Neuronal stem cell (in vitro differentiated cells): ENCODE measurements at regions not wholly inside any gene's neighbourhood (a gene's known extent, or its start where the extent isn't known, plus 50 kb on each side); places are given as distances from the start of the nearest gene placed in this dataset.
A peak's percentile ranks its signal among the peaks of the same experiment; 100 is the strongest.

Source experiments
- DNase-seq: peaks from one replicate; pipeline ENCODE4 v3.0.0-alpha.2; 2013; ENCODE audit warnings: low spot score
- H2AFZ ChIP-seq: one replicate; pipeline ENCODE4 v1.6.1; 2013; ENCODE audit warnings: mild to moderate bottlenecking, low read length, inconsistent platforms
- H2AK5ac ChIP-seq: 2 replicates; pipeline ENCODE4 v1.6.1; 2013; ENCODE audit warnings: low read depth, mild to moderate bottlenecking, inconsistent platforms, low read length, moderate library complexity, mixed read lengths
- H2BK120ac ChIP-seq: 2 replicates; pipeline ENCODE4 v1.6.1; 2013; ENCODE audit warnings: low read depth, mild to moderate bottlenecking, inconsistent platforms, low read length, moderate library complexity, mixed read lengths
- H2BK12ac ChIP-seq: one replicate; pipeline ENCODE4 v1.6.1; 2013; ENCODE audit warnings: low read length, inconsistent platforms
- H2BK15ac ChIP-seq: 2 replicates; pipeline ENCODE4 v1.6.1; 2013; ENCODE audit warnings: mild to moderate bottlenecking, low read length, inconsistent platforms, mixed read lengths
- H2BK5ac ChIP-seq: one replicate; pipeline ENCODE4 v1.6.1; 2013; ENCODE audit warnings: inconsistent platforms, mild to moderate bottlenecking, low read length, moderate library complexity
- H3K14ac ChIP-seq: one replicate; pipeline ENCODE4 v1.6.1; 2013; ENCODE audit warnings: low read length, inconsistent platforms
- H3K18ac ChIP-seq: 2 replicates; pipeline ENCODE4 v1.6.1; 2013; ENCODE audit warnings: low read length, inconsistent platforms
- H3K23ac ChIP-seq: 2 replicates; pipeline ENCODE4 v1.6.1; 2013; ENCODE audit warnings: low read depth, mild to moderate bottlenecking, mixed read lengths, low read length, inconsistent platforms; ENCODE audit not compliant: poor library complexity
- H3K27ac ChIP-seq: replicated peaks from 3 replicates; pipeline ENCODE4 v1.5.1; 2013; ENCODE audit warnings: low read length, inconsistent platforms
- H3K27me3 ChIP-seq, 3 experiments: 2 replicates each; pipeline ENCODE4 v1.6.1; 2013; ENCODE audit warnings: low read length in 3 of 3, mild to moderate bottlenecking in 2 of 3, inconsistent platforms in 1 of 3, low read depth in 1 of 3, mixed read lengths in 1 of 3, moderate library complexity in 1 of 3; ENCODE audit not compliant: control insufficient read depth in 3 of 3, insufficient read depth in 3 of 3
- H3K36me3 ChIP-seq, 2 donors: replicated peaks in 1 of 2; 2 replicates each; pipeline ENCODE4 v1.6.1; 2013; ENCODE audit warnings: low read length in 2 of 2; ENCODE audit not compliant: control insufficient read depth in 2 of 2, insufficient read depth in 2 of 2
- H3K4ac ChIP-seq: 2 replicates; pipeline ENCODE4 v1.6.1; 2013; ENCODE audit warnings: inconsistent platforms, mild to moderate bottlenecking, low read length, moderate library complexity
- H3K4me1 ChIP-seq, 2 donors: 1 replicate in 1 of 2; 2 replicates in 1 of 2; pipeline ENCODE4 v1.6.1; 2013; ENCODE audit warnings: low read length in 2 of 2, low read depth in 1 of 2; ENCODE audit not compliant: control insufficient read depth in 2 of 2, insufficient read depth in 1 of 2
- H3K4me2 ChIP-seq: one replicate; pipeline ENCODE4 v1.6.1; 2013; ENCODE audit warnings: mild to moderate bottlenecking, low read length, inconsistent platforms; ENCODE audit not compliant: insufficient read depth, poor library complexity, severe bottlenecking
- H3K4me3 ChIP-seq, 2 donors: 2 replicates each; pipeline ENCODE4 v1.5.1; 2013; ENCODE audit warnings: low read length in 2 of 2, mild to moderate bottlenecking in 2 of 2, inconsistent platforms in 1 of 2, moderate library complexity in 1 of 2
- H3K79me1 ChIP-seq: one replicate; pipeline ENCODE4 v1.6.1; 2013; ENCODE audit warnings: low read depth, mild to moderate bottlenecking, inconsistent platforms, low read length, moderate library complexity
- H3K9ac ChIP-seq: one replicate; pipeline ENCODE4 v1.6.1; 2013; ENCODE audit warnings: mild to moderate bottlenecking, low read depth, low read length, inconsistent platforms; ENCODE audit not compliant: poor library complexity
- H3K9me3 ChIP-seq, 2 donors: replicated peaks in 1 of 2; 2 replicates each; pipeline versions ENCODE3 to v1.6.1; 2013; ENCODE audit warnings: low read length in 2 of 2, mild to moderate bottlenecking in 2 of 2, inconsistent platforms in 1 of 2, low read depth in 1 of 2, mixed read lengths in 1 of 2, moderate library complexity in 1 of 2; ENCODE audit not compliant: control insufficient read depth in 2 of 2, insufficient read depth in 1 of 2
- H4K8ac ChIP-seq: one replicate; pipeline ENCODE4 v1.6.1; 2013; ENCODE audit warnings: low read depth, mild to moderate bottlenecking, inconsistent platforms, low read length, moderate library complexity
- H4K91ac ChIP-seq: one replicate; pipeline ENCODE4 v1.6.1; 2013; ENCODE audit warnings: low read length, low read depth, mild to moderate bottlenecking, inconsistent platforms; ENCODE audit not compliant: poor library complexity
- WGBS, 2 donors: extraction: QIAGEN DNeasy Blood & Tissue Kit; methylation state at CpG; one replicate each; pipeline ENCODE4 v1.1.7; 2013; ENCODE audit warnings: missing lambda C conversion rate in 2 of 2, mixed read lengths in 1 of 2; ENCODE audit not compliant: insufficient read length in 2 of 2, insufficient replicate concordance in 1 of 2; ENCODE audit errors: extremely low coverage in 2 of 2; 5-methylcytosine and 5-hydroxymethylcytosine counted together

- no peak overlapping the region for H3K4ac ChIP-seq
- H3K27me3 ChIP-seq, result no peaks in the 10 kb centered on the region
- no peak overlapping the region for H2BK120ac ChIP-seq
- H2BK12ac ChIP-seq, result no peak overlapping the region
- no peak overlapping the region for H2AFZ ChIP-seq
- no peak overlapping the region for H3K4me3 ChIP-seq
- H4K8ac ChIP-seq, result no peak overlapping the region
- H3K4me1 ChIP-seq, result no peaks in the 10 kb centered on the region
- H3K9me3 ChIP-seq, result no peaks in the 10 kb centered on the region
- no peaks in the 10 kb centered on the region for H3K36me3 ChIP-seq
- H2BK15ac ChIP-seq, result no peak overlapping the region
- WGBS, 2 donors, result no CpG with 5 or more reads among the region's 8 CpGs
- H3K14ac ChIP-seq, result no peak overlapping the region
- H3K9ac ChIP-seq, result no peak overlapping the region
- no peaks in the 10 kb centered on the region for H3K79me1 ChIP-seq
- no peak overlapping the region for H3K27ac ChIP-seq
- no peak overlapping the region for H2AK5ac ChIP-seq
- H3K18ac ChIP-seq, result no peak overlapping the region
- no peak overlapping the region for H3K4me2 ChIP-seq
- no peak overlapping the region for H3K23ac ChIP-seq
- DNase-seq, result peak; percentile 3
- H2BK5ac ChIP-seq, result no peak overlapping the region
- H4K91ac ChIP-seq, result no peak overlapping the region
Measured at GRCh38 chr11:39374963-39375698, 2084.3 kb downstream of the LRRC4C start.

- Histone ChIP-seq H3K79me1 (no peaks in the 10 kb centered on the region), H3K23ac (no peak overlapping the region), H3K36me3 (no peaks in the 10 kb centered on the region), H3K4me3 (no peak overlapping the region), H2AFZ (no peak overlapping the region), H3K27me3 (no peaks in the 10 kb centered on the region), H2AK5ac (no peak overlapping the region), H3K9me3 (no peaks in the 10 kb centered on the region), H2BK120ac (no peak overlapping the region), H4K91ac (no peak overlapping the region), H2BK15ac (no peak overlapping the region), H3K27ac (no peak overlapping the region), H3K18ac (no peak overlapping the region), H4K8ac (no peak overlapping the region), H3K4ac (no peak overlapping the region), H3K14ac (no peak overlapping the region), H3K4me2 (no peak overlapping the region), H2BK12ac (no peak overlapping the region), H3K4me1 (no peaks in the 10 kb centered on the region), H3K9ac (no peak overlapping the region), H2BK5ac (no peak overlapping the region)
- DNase-seq, result no peak
- no CpG with 5 or more reads among the region's 3 CpGs for WGBS, 2 donors
Measured at GRCh38 chr11:39367534-39367933, 2091.9 kb downstream of the LRRC4C start.

- H3K18ac ChIP-seq, result no peak overlapping the region
- H3K14ac ChIP-seq, result no peak overlapping the region
- H3K9ac ChIP-seq, result no peak overlapping the region
- H2BK15ac ChIP-seq, result no peak overlapping the region
- H3K4me2 ChIP-seq, result no peak overlapping the region
- no CpG with 5 or more reads among the region's 2 CpGs for WGBS, 2 donors
- no peaks in the 10 kb centered on the region for H3K27me3 ChIP-seq
- H2BK5ac ChIP-seq, result no peak overlapping the region
- H2BK12ac ChIP-seq, result no peak overlapping the region
- DNase-seq, result peak; percentile 5
- H2AFZ ChIP-seq, result no peak overlapping the region
- no peak overlapping the region for H3K27ac ChIP-seq
- no peaks in the 10 kb centered on the region for H3K36me3 ChIP-seq
- H3K9me3 ChIP-seq, result no peaks in the 10 kb centered on the region
- no peak overlapping the region for H2AK5ac ChIP-seq
- H2BK120ac ChIP-seq, result no peak overlapping the region
- no peak overlapping the region for H3K4me3 ChIP-seq
- no peaks in the 10 kb centered on the region for H3K4me1 ChIP-seq
- H4K8ac ChIP-seq, result no peak overlapping the region
- no peak overlapping the region for H3K23ac ChIP-seq
- H4K91ac ChIP-seq, result no peak overlapping the region
- H3K79me1 ChIP-seq, result no peaks in the 10 kb centered on the region
- no peak overlapping the region for H3K4ac ChIP-seq
Measured at GRCh38 chr11:39365809-39366436, 2093.5 kb downstream of the LRRC4C start.

- H3K4ac ChIP-seq, result no peak overlapping the region
- H3K23ac ChIP-seq, result no peak overlapping the region
- WGBS, 2 donors, result no CpG with 5 or more reads among the region's 1 CpG
- no peaks in the 10 kb centered on the region for H3K4me1 ChIP-seq
- no peaks in the 10 kb centered on the region for H3K36me3 ChIP-seq
- no peaks in the 10 kb centered on the region for H3K79me1 ChIP-seq
- no peak for DNase-seq
- H2BK120ac ChIP-seq, result no peak overlapping the region
- H2AK5ac ChIP-seq, result no peak overlapping the region
- no peak overlapping the region for H3K27ac ChIP-seq
- no peak overlapping the region for H2BK15ac ChIP-seq
- H3K9ac ChIP-seq, result no peak overlapping the region
- H3K9me3 ChIP-seq, result no peaks in the 10 kb centered on the region
- no peak overlapping the region for H3K18ac ChIP-seq
- H3K4me3 ChIP-seq, result no peak overlapping the region
- no peak overlapping the region for H3K14ac ChIP-seq
- H3K27me3 ChIP-seq, result no peaks in the 10 kb centered on the region
- H2AFZ ChIP-seq, result no peak overlapping the region
- no peak overlapping the region for H4K91ac ChIP-seq
- no peak overlapping the region for H2BK12ac ChIP-seq
- H2BK5ac ChIP-seq, result no peak overlapping the region
- H4K8ac ChIP-seq, result no peak overlapping the region
- H3K4me2 ChIP-seq, result no peak overlapping the region
Measured at GRCh38 chr11:39363571-39363970, 2095.9 kb downstream of the LRRC4C start.
